HT1080 (cell line): ENCODE measurements at regions not wholly inside any gene's neighbourhood (a gene's known extent, or its start where the extent isn't known, plus 50 kb on each side); places are given as distances from the start of the nearest gene placed in this dataset.

ENCODE experiments used
- DNase-seq: peaks from one replicate; pipeline ENCODE4 v3.0.0-alpha.2; 2015; ENCODE audit warnings: low read depth

DNA sequence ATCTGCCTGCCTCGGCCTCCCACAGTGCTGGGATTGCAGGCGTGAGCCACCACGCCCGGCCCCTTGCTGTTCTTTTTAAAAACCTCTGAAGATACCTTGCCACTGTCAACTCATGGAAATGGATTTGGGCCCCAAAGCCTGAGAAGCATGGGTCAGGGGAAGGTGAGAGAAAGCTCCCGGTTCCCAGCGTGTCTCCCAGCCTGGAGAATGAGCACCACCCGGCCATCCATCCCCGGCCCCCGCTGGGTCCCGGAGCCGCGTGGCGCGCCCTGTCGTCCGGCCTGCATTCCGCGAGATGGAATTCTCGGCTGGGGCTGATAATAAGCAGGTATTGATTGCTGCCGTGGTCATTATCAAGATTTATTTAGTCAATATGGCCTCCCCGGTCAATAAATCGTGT lies 126.5 kb upstream of the MYL2 start:
- no peak for DNase-seq

DNA sequence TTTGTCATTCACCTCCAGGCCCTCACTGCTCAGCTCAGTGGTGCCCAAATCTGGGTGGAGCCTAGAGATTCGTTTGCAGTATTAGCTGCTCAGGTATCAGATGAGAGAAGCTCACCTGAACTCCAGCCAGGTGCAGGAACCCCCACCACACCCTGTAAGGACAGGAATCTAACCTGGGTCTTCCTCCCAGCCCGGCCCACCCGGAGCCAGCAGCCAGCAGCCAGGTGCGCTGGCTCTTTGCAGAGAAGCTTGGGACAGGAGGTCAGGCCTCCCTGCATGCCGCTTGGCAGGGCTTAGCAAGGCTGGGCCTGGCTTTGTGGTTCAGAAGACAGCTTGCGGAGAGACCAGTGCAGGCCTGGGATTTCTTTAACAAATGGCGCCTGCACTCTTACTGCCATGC lies 125.6 kb upstream of the MYL2 start:
- no peak for DNase-seq

DNA sequence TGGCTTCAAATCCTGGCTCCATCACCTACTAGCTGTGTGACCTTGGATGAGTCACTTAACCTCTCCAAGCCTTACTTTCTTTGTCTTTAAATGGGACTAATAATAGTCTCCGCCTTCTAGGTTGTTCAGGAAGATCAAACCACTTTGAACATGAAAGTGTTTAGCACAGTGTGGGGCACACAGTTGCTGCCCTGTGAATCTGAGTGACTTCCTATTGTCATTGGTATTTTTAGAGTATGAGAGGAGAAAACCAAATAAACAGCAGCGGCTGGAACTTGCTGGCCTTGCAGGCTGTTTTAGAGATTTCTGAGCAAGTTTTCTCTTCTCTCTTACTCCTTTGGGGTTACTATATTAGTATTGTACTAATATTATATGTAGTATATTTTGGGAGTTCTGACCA lies 120.7 kb upstream of the MYL2 start:
- DNase-seq: no peak

DNA sequence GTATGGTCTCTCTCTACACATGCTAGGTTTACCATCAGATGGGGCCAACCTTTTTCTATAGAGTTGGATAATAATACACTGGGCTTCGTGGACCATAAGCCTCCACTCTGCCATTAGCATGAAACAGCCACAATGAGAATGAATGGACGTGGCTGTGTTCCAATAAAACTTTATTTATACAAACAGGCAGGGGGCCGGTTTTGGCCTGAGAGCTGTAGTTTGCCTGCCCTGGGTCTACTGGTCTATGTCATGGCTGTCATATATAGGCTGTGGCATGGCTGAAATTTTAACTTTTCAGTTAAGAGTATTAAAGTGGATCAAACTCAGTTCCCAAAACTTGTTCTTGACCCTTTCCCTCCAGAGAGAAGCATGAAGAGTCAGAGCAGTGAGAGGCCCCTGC lies 120.3 kb upstream of the MYL2 start:
- DNase-seq: no peak

DNA sequence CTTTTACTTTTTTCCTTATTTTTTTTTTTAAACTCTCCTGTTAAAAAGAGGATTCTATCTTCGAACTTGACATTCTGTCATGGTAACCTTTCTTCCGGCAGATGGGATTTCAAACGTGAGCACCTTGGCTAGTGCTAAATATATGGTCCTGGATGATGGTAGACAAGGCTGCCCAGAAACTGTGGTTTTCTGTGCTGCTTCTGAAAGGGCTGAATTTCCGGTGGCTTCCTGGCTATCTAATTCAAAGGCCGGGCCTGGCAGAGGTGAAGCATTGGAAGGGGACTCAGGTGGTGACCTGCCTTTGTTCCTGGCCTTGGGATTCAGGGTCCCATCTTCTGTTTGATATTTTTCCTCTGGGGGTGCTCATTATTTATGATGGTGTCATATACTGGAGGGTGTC lies 118.6 kb upstream of the MYL2 start:
- no peak for DNase-seq

DNA sequence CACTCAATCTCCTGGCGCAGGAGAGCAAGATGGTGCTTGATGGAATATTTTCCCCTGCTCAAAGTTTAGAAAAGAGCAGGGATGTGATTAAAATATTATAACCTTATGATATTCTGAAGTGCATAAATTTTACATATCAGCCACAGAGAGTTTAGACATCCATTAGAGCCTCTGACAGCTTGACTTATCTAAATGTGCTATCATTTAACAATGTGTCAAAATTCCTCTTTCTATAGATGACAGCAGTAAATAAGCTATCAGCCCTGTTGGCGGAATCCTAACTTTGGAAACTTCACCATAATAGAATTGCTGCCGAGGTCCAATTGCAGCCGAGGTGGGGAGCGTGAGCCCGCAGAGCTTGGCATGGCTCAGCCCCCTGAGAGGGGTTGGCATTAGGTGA lies 117.7 kb upstream of the MYL2 start:
- DNase-seq: no peak

DNA sequence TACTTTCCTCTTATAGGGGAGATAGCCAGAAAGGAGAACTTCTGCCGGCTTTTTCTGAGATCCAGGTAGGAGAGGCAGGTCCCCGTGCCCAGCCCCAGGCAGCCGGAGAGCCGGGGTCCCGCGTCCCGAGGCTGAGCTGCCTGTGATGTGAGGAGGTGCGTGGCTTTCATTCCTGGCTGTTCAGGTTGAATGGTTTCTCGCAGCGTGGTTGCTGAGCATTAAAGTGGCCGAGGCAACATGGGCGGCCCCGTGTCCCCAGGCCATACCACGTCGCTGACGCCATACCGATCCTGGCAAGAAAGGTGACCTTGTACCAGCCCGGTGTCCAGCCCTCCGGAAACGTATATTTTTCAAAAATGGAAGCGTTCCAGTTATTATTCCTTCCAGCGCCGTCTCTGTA lies 116.7 kb upstream of the MYL2 start:
- DNase-seq: no peak

DNA sequence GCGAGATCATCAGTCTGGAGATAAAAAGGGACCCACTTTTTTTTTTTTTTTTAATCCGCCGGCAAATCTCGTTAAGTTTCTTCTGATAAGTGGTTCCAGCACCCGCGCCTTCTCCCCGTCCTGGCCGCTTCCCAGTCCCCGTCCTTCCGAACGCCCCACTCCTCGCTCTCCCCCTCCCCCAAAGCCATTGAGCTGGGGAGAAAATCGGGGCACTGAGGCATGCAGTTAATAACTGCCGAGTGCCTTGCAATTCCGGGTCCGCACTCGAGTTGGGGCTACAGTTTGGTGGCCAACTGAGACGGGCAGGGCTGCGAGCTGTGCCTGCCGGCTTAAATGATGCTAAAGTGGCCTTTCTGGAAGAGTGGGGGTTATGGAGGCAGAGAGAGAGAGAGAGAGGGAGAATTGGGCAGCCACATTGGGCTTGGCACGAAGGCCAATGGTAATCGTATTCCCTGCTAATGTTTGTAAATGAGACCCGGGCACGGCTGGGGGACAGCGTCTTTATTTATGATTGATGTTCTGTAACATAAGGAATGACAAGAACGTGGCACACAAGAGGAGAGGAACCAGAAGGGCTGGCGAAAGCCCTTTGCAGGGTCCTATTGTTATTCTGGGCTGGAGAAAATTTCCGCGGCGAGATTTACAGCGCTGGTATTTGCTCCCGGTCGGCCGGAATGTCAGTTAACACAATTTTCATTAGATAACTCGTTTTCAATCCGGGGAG lies 115.4 kb upstream of the MYL2 start:
- no peak for DNase-seq

DNA sequence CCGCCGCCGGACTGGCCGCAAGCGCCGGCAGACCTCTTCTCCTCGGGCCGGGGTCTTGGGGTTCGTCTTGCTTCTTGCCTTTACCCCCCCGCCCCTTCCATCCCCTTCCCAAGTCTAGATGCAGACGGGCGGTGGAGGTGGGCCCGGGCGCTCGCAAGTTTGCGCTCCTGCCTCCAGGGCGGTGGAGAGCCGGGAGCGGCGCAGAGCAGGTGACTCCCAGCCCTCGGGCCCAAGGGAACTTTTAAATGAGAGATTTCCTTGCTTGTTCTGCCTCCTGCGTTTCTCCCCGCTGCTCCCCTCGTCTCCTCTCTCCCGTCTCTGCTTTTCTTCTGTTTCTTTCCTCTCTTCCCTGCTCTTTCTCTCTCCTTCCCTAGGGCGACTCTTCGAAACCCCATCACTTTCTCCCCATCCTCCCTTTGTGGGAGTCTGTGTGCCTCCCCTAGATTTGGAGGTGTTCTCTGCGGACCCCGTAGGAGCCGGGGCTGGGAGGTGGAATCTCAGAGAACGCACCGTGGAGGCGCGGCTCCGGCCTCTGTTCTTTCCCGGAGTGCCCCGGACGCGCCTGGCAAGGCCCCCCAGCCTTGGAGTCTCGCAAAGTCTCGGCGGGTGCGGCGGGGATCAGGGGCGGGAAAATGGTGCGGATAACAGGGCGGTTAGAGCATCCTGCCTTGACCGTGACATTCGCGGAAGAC lies 114.7 kb upstream of the MYL2 start:
- no peak for DNase-seq

DNA sequence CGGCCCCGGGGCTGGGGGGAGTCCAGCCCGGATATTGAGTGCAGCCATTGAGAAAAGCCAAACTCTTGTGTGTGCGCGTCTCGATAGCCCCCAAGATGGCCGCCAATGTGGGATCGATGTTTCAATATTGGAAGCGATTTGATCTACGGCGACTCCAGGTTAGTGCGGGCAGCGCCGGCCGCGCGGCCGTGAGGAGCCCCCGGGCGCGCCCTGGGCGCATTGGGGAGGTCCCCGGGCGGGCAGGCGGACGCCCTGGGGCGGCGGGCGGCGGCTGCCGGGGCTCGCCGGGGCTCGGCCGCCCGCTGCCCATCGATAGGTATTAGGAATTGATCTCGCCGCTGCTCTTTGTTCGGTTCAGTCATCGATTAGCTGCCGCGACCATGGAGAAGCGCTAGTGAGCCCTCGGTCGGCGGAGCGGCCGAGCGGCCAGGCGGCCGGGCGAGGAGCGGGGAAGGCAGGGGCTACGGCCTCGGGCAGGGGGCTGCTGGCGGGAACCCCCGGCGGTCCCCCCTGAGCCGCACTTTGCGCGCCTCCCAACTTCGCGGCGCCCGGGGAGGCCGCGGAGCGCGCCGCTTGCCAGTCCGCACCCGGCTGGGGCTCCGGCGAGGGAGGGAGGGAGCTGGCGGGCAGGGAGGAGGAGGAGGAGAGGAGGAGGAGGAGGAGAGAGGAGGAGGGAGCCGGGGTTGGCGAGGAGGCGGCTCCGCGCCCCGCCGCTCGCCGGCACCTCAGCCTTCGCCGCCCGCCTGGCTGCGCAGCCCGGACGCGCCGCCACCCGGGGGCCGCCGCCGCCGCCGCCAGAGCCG lies 113.9 kb upstream of the MYL2 start, which contains the start of gene CUX2:
Gene CUX2, plus strand, starts transcription at position 83 of the 803 bp plus-strand sequence.
- DNase-seq: no peak

DNA sequence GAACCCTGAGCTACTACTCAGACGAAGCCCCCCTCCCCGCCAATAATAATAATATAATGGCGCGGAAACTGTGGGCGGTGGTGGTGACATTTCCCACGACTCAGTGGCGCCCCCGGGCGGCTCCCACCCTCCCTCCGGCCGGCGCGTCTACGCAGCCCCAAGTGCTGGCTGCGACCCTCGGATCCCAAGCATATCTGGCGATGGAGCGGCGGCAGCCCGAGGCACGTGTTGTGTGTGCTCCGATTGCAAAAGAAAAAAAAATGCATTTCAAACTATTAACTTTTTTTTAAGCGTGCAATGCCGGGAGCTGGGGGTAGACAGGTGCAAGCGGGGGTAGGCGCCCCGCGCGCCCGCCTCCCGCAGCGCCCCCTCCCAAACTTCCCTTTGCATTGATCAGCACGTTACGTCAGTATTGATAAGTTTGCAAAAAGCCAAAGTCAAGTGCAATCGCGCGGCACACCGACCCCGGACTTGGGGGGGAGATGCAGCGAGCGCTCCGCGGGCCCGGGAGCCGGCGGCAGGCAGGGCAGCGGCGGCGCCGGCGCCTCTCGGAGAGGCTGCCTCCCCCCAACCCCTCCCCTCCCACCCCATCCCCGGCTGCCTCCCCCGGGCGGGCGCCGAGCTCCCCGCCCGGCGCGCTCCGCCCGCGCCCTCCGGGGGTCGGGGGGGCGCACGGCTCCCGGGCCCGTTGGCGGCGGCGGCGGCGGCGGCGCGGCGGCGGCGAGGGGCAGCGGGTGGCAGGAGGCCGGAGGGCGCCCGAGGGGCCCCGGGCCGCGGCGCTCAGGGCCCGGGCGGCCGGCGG lies 113.1 kb upstream of the MYL2 start:
- no peak for DNase-seq

DNA sequence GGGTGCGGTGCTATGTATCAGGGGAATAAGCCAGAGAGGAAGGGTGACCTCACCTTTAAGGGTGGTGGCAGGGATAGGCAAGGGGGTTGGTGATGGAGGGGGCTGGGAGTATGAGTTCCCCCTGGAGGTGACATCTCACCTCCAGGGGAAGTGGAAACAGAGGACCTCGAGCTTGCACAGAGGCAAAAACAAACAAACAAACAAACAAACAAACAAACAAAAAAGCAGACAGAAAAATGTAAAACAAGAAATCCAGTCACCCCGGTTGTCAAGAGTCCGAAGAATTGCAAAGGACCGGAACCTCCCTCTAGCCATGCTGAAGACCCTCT lies 112.2 kb upstream of the MYL2 start:
- no peak for DNase-seq

DNA sequence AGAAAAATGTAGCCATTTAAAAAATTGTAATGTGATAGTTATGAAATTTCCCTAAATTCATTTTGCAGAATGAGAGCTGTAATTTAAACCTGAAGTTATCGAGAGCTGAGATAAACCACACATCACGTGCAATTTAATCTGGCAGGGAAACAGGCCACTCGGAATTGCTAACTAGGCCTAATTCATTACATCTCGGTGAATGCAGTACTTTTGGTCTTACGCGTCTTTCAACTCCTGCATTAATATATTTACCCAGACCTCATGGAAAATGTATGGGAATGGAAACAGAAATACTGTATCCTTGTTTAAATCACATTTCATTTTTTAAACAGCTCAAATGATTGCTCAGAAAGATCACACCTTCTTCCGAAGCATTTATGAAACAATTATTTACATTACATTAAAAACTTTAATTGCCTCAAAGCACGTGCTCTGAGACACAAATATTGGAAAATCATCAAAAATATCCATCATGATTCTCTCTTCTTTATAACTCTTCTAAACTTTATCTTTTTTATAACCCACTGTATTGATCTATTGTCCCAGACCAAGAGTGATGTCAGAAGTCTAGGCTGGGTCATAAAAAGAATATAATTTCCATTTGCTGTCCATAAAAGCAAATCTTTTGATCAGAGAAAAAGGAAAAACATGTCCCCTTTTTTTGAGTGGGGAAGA lies 111.7 kb upstream of the MYL2 start:
- no peak for DNase-seq

DNA sequence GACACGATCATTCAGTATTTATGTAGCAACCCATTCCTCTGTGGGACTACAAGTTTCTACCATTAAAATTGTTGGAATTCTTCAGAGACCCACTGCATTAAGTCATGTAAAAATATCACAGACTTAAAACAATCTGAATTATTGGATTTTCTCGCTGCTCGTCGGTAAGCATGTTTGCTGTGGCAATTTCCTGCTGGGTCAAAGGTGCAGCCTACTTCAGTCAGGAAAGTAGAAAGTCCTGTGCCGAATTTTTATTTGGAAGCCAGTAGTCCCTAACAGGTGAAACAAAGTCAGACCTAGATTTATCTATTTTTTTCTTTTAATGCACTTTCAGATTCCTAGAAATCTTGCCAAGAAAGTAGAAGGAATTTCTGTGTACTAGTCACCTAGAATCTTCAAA lies 110.4 kb upstream of the MYL2 start:
- DNase-seq: no peak

DNA sequence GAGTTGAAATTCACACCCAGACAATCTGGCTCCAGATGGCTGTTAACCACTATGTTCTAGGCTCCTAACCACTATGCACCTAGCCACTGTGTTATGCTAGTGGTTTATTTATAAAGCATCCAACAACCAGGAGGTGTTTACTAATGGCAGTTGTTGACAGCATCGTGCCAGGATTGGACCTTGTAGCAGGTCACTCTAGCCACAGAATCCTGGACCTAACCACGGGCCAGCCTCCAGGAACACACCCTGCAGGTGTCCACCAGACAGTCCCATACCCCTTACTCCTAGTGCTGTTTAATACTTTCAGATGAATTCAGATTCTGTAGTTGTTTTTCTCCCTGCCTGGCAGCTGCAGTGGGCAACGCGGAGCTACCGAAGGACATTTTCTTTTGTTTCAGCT lies 109.4 kb upstream of the MYL2 start:
- DNase-seq: no peak

DNA sequence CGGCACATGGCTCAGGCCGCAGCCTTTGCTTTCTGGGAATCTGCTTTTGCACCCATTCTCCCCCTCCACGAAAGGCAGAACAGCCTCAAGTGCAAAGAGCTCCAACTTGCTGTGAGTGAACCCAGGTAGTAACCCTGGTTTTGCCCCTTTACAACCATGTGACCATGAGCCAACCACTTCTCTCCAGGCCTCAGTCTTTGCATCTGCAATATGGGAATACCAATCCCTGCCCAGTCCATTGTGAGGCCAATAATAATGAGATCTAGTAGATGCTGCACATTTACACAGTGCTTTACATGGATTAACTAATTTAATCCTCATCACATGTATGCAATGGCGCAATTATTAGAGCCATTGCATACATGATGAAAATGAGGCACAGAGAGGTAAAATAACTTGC lies 108.9 kb upstream of the MYL2 start:
- DNase-seq: no peak

DNA sequence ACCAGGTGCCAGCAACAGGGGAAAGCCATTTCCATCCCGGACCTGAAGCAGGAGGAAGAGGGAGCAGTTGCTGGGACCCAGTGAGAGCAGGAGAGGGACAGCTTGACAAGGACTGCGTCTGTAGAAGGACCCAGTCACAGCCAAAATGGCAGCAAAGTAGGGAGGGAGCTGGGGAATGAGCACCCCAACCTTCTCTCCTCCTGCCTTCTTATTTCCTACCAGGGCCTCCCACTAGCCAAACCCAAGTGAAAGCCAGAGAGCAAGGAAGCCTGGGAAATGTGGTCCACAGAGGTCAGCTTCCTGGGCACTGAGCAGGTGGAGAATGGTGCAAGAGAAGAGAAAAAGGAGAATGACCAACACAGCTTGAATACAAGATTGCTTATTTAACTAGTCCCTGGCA lies 108.5 kb upstream of the MYL2 start:
- no peak for DNase-seq

DNA sequence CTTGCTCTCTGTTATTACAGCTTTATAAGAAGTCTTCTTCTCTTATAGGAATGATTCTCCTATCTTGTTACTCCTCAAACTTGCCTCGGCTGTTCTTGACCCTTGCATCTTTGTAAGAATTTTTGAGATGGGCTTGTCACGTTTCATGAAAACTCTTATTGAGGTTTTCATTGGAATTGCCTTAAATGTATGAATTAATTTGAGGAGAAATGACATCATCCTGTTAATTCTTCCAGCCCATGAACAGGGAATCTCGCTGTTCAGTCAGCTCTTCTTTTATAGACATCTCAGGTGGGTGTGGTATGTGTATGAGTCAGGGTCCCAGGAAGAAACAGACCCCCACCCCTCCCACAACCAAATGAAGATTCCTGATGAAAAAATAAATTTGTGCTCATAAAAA lies 107.1 kb upstream of the MYL2 start:
- DNase-seq: no peak

DNA sequence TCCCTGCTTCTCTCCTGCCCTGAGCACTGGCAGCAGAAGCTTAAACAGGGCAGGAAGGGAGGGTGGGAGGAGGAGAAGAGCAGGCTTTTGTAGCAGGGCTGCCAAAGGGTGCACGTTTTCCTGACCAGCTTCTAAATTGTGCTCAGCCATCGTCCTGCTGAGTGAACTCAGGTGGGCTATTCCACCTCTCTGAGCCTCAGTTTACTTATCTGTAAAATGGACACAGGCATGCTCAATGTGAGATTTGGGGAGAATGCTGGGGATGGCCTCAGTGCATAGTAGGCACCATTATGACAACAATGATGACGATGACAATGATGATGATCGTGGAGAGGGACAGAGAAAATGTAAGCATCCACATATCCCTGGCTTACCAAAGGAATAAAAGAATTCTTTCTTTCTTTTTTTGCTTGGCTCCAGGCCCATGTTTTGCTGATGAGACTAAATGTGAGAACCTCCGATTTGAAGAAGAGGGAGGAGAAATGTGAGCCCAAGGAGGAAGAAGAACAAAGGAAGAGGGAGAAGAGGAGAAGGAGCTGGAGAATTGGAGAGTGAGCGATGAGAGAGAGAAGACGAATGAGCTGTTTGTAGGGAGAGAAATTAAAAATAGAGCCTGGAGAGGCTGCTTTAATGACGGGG lies 105.5 kb upstream of the MYL2 start:
- DNase-seq: no peak

DNA sequence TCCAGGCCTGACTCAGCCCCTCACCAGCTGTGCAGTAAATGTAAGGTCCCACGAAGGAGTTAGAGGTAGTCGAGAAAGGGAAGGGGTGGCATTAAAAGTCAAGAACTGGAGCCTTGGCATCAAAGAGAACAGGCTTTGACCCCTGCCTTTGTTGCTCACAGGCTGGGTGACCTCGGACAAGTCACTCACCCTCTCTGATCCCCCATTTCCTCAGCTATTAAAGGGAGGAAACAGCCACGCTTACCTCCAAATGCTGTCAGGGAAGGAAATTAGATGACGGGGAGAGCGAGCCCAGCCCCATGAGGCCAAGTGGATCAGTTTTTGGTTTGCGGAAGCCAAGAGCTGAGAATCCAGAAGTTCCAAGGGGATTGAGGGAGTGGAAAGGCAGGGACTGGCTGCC lies 104.9 kb upstream of the MYL2 start:
- no peak for DNase-seq
